K562 (cell line): ENCODE measurements at regions not wholly inside any gene's neighbourhood (a gene's known extent, or its start where the extent isn't known, plus 50 kb on each side); places are given as distances from the start of the nearest gene placed in this dataset.

Source experiments
- ATAC-seq: fragments of 200-7000 bp; cut with Tn5 transposase; 3 replicates; pipeline ENCODE4 v1.9.1; 2020; ENCODE audit warnings: moderate library complexity
- BruUV-seq: library from RNA; stranded (reverse); fragments of 400-500 nt; replicated peaks from 2 replicates; lab custom pipeline; 2021; lab: Mats Ljungman, UMichigan
- CTCF ChIA-PET: fragments of 300-600 bp; formaldehyde crosslinking; extraction: SDS; loops from one replicate; lab custom pipeline; 2021; ENCODE audit warnings: low intra/inter-chr PET ratio; lab: Yijun Ruan, JAX
- POLR2A ChIA-PET: fragments of 300-600, 350-650 bp; sonication (Branson Sonifier 250); formaldehyde crosslinking; extraction: SDS; loops from one replicate; lab custom pipeline; 2021; ENCODE audit warnings: antibody characterized with exemption, inconsistent platforms; lab: Yijun Ruan, JAX
- DNase-seq, 4 experiments: peaks; one replicate each; pipeline versions ENCODE4 v3.0.0 to v3.0.0-alpha.2; 2011 to 2018; ENCODE audit warnings: low spot score in 3 of 4, mixed read lengths in 3 of 4; ENCODE audit errors: extremely low read depth in 1 of 4
- FAIRE-seq: peaks from 2 replicates; lab custom pipeline; 2011; peaks lifted over from hg19 to GRCh38; lab: Jason Lieb, UNC
- H2AFZ ChIP-seq: 2 replicates; pipeline ENCODE4 v1.6.0; 2011; ENCODE audit warnings: low read depth, low read length, control low read depth, inconsistent platforms
- H3K27ac ChIP-seq: fragments of 200-600 bp; 3 replicates; pipeline ENCODE4 v1.8.0; 2011; ENCODE audit warnings: low read depth, mild to moderate bottlenecking, control low read depth, inconsistent platforms, low read length, moderate library complexity, mixed read lengths; ENCODE audit errors: extremely low read depth
- H3K27me3 ChIP-seq, 2 experiments: fragments of 300-600 bp in 1 of 2; 2 replicates in 1 of 2; 3 replicates in 1 of 2; pipeline versions ENCODE4 v1.6.0 to v1.8.0; 2011; ENCODE audit warnings: inconsistent platforms in 2 of 2, low read length in 2 of 2, mild to moderate bottlenecking in 1 of 2, mixed read lengths in 1 of 2, moderate library complexity in 1 of 2; ENCODE audit not compliant: control insufficient read depth in 2 of 2, insufficient read depth in 2 of 2
- H3K36me3 ChIP-seq: fragments of 300-600 bp; 3 replicates; pipeline ENCODE4 v1.8.0; 2011; ENCODE audit warnings: mild to moderate bottlenecking, low read length, inconsistent platforms; ENCODE audit not compliant: control insufficient read depth, insufficient read depth
- H3K4me1 ChIP-seq, 2 experiments: fragments of 200-600 bp in 1 of 2; replicated peaks in 1 of 2; 2 replicates in 1 of 2; 3 replicates in 1 of 2; pipeline versions ENCODE4 v1.5.1 to v1.8.0; 2011; ENCODE audit warnings: inconsistent platforms in 2 of 2, low read length in 2 of 2, mild to moderate bottlenecking in 1 of 2, mixed read lengths in 1 of 2, moderate library complexity in 1 of 2; ENCODE audit not compliant: control insufficient read depth in 2 of 2, insufficient read depth in 2 of 2
- H3K4me2 ChIP-seq: 2 replicates; pipeline ENCODE4 v1.6.1; 2011; ENCODE audit warnings: low read length, control low read depth, inconsistent platforms, mixed read lengths; ENCODE audit not compliant: insufficient read depth
- H3K4me3 ChIP-seq: fragments of 200-600 bp; sonication (generic), shearing (Covaris generic); 2 replicates; pipeline ENCODE4 v1.5.1; 2016; ENCODE audit warnings: control low read depth, inconsistent platforms
- H3K79me2 ChIP-seq: fragments of 200-600 bp; 3 replicates; pipeline ENCODE4 v1.8.0; 2011; ENCODE audit warnings: low read length, inconsistent platforms; ENCODE audit not compliant: control insufficient read depth, insufficient read depth
- H3K9ac ChIP-seq, 2 experiments: 2 replicates each; pipeline versions ENCODE4 v1.6.0 to v1.6.1; 2011; ENCODE audit warnings: low read depth in 2 of 2, low read length in 2 of 2, control low read depth in 1 of 2, inconsistent platforms in 1 of 2, mild to moderate bottlenecking in 1 of 2, mixed read lengths in 1 of 2; ENCODE audit not compliant: insufficient read depth in 1 of 2
- H3K9me1 ChIP-seq: one replicate; pipeline ENCODE4 v1.6.0; 2011; ENCODE audit warnings: inconsistent platforms, mild to moderate bottlenecking, low read length, moderate library complexity; ENCODE audit not compliant: control insufficient read depth, insufficient read depth
- H3K9me3 ChIP-seq: replicated peaks from 2 replicates; pipeline ENCODE4 v1.5.1; 2011; ENCODE audit warnings: low read depth, low read length, inconsistent platforms; ENCODE audit not compliant: control insufficient read depth, insufficient read depth
- H4K20me1 ChIP-seq: replicated peaks from 2 replicates; pipeline ENCODE4 v1.6.1; 2011; ENCODE audit warnings: low read length, inconsistent platforms, mixed read lengths; ENCODE audit not compliant: control insufficient read depth, insufficient read depth
- BRD4 ChIP-seq: fragments of 200-600 bp; sonication (generic); IDR thresholded peaks from 2 replicates; pipeline ENCODE4 v1.6.1; 2017; ENCODE audit warnings: inconsistent platforms
- CBX1 ChIP-seq: sonication (generic); IDR thresholded peaks from 2 replicates; pipeline ENCODE4 v1.6.1; 2016; ENCODE audit warnings: antibody characterized with exemption, low read depth, mild to moderate bottlenecking
- CGGBP1 ChIP-seq: fragments of 250-450 bp; sonication (Bioruptor Pico); IDR thresholded peaks from 2 replicates; pipeline ENCODE4 v1.9.0; 2021; ENCODE audit warnings: mild to moderate bottlenecking
- E2F6 ChIP-seq, 2 experiments: IDR thresholded peaks; 2 replicates each; pipeline ENCODE4 v1.6.1; 2011; ENCODE audit warnings: borderline replicate concordance in 1 of 2, control low read depth in 1 of 2, low read depth in 1 of 2, low read length in 1 of 2, mild to moderate bottlenecking in 1 of 2, mixed read lengths in 1 of 2, moderate library complexity in 1 of 2; ENCODE audit not compliant: insufficient read depth in 1 of 2, insufficient read length in 1 of 2, poor library complexity in 1 of 2, severe bottlenecking in 1 of 2; ENCODE audit errors: extremely low read depth in 1 of 2
- FOXJ2 ChIP-seq: fragments of 200-800 bp; sonication (Bioruptor generic); IDR thresholded peaks from 2 replicates; pipeline ENCODE4 v1.6.1; 2016; ENCODE audit warnings: missing genetic modification characterization, missing compliant biosample characterization
- HES1 ChIP-seq: fragments of 450-650 bp; IDR thresholded peaks from 2 replicates; pipeline ENCODE4 v1.6.1; 2016; ENCODE audit warnings: low read depth, mild to moderate bottlenecking, moderate library complexity
- IRF2 ChIP-seq: sonication (generic); formaldehyde crosslinking; IDR thresholded peaks from 2 replicates; pipeline ENCODE4 v1.8.1; 2022; ENCODE audit warnings: mild to moderate bottlenecking, missing genetic modification reagents
- KAT8 ChIP-seq: fragments of 450-650 bp; IDR thresholded peaks from 2 replicates; pipeline ENCODE4 v1.6.1; 2016; ENCODE audit warnings: low read depth, mild to moderate bottlenecking
- RB1 ChIP-seq: fragments of 450-650 bp; IDR thresholded peaks from 2 replicates; pipeline ENCODE4 v1.6.1; 2017; ENCODE audit warnings: low read depth, mild to moderate bottlenecking
- SMAD3 ChIP-seq: fragments of 450-650 bp; formaldehyde crosslinking; conservative IDR thresholded peaks from 2 replicates; pipeline ENCODE4 v1.4.0; 2020; ENCODE audit warnings: mild to moderate bottlenecking
- ZNF217 ChIP-seq: sonication (generic); formaldehyde crosslinking; IDR thresholded peaks from 2 replicates; pipeline ENCODE4 v1.8.0; 2022; ENCODE audit warnings: mild to moderate bottlenecking, missing genetic modification reagents
- WGBS: fragments of 100-300 bp; shearing (Covaris generic); methylation state at CpG from one replicate; pipeline ENCODE4 v1.1.6; 2016; ENCODE audit warnings: low coverage, mixed read lengths; ENCODE audit not compliant: insufficient coverage; ENCODE audit errors: missing lambda C conversion rate; 5-methylcytosine and 5-hydroxymethylcytosine counted together
- in situ Hi-C: fragments of 300-500 bp; cut with MboI; formaldehyde crosslinking; loops from 4 replicates; pipeline ENCODE4 v1.15.0; 2018; ENCODE audit warnings: inconsistent platforms, mixed read lengths
- intact Hi-C: fragments of 100-400 bp; cut with micrococcal nuclease; formaldehyde crosslinking; loops from 2 replicates; pipeline ENCODE4 v1.14.2; 2022

GRCh38 chr4:123024710-123025109 lies 102.3 kb upstream of the NUDT6 start:
- Histone ChIP-seq H3K27ac (no peak overlapping the region), H3K4me2 (no peak overlapping the region), H3K79me2 (no peaks in the 10 kb centered on the region), H3K4me1 (no peaks in the 10 kb centered on the region; a peak in 1 of 5 replicates), H3K27me3 (no peaks in the 10 kb centered on the region), H3K9me1 (no peaks in the 10 kb centered on the region), H3K36me3 (peaks cover 26% of the 10 kb centered on the region; the same call in 2 of the 3 replicates), H2AFZ (no peak overlapping the region), H4K20me1 (no peaks in the 10 kb centered on the region), H3K9me3 (no peaks in the 10 kb centered on the region), H3K9ac (no peak overlapping the region; a peak in 1 of 4 replicates), H3K4me3 (no peak overlapping the region)
- peak; percentile 66 for ATAC-seq
- DNase-seq: no peak
- BruUV-seq: no TSS peak
- ChIA-PET POLR2A (interaction anchor here (0.7 kb wide), 1 partner anchor 437 kb away, joined by 3 read pairs; no protein-coding TSS in a partner anchor), CTCF (no interaction called here)
- intact Hi-C loops: no loop called here
- FAIRE-seq: no peak
- no peak for TF ChIP-seq KAT8
- no peak for TF ChIP-seq ZNF217 (CRISPR knock-in tag)
- TF ChIP-seq E2F6 (IDR thresholded peaks at IDR 0.05; ENCODE audit: borderline replicate concordance in 1 of 2, extremely low read depth in 1 of 2, insufficient read depth in 1 of 2, insufficient read length in 1 of 2, low read depth in 1 of 2, low read length in 1 of 2, poor library complexity in 1 of 2, severe bottlenecking in 1 of 2): no peak
- TF ChIP-seq RB1: no peak
- no peak for TF ChIP-seq CBX1
- no peak for TF ChIP-seq IRF2 (CRISPR knock-in tag)
- TF ChIP-seq HES1: no peak
- no peak for TF ChIP-seq BRD4
- no peak for TF ChIP-seq CGGBP1
- TF ChIP-seq SMAD3: no peak
- TF ChIP-seq FOXJ2 (tag): no peak
- 40% methylated on average over 6 of the region's 6 CpGs for WGBS
- in situ Hi-C loops: no loop called here
